IMR-90 (cell line): ENCODE measurements at regions not wholly inside any gene's neighbourhood (a gene's known extent, or its start where the extent isn't known, plus 50 kb on each side); places are given as distances from the start of the nearest gene placed in this dataset.

Experiments
- ATAC-seq: fragments of 200-7000 bp; cut with Tn5 transposase; 2 replicates; pipeline ENCODE4 v1.9.1; 2020; ENCODE audit warnings: low read depth, mild to moderate bottlenecking, moderate library complexity
- BruUV-seq: library from RNA; stranded (reverse); fragments of 400-500 nt; replicated peaks from 2 replicates; lab custom pipeline; 2021; lab: Mats Ljungman, UMichigan
- CTCF ChIA-PET: fragments of 300-600 bp; formaldehyde crosslinking; extraction: SDS; loops from one replicate; lab custom pipeline; 2021; ENCODE audit warnings: antibody characterized with exemption; lab: Yijun Ruan, JAX
- POLR2A ChIA-PET: fragments of 300-600 bp; sonication (Branson Sonifier 250); formaldehyde crosslinking; loops from one replicate; lab custom pipeline; 2022; ENCODE audit warnings: antibody characterized with exemption; ENCODE audit not compliant: unreplicated experiment; lab: Charles Lee
- DNase-seq: peaks from one replicate; pipeline ENCODE4 v3.0.0; 2013
- H2AFZ ChIP-seq: replicated peaks from 2 replicates; pipeline ENCODE3; 2013; ENCODE audit warnings: low read length, mild to moderate bottlenecking; ENCODE audit not compliant: poor library complexity
- H2AK5ac ChIP-seq: 2 replicates; pipeline ENCODE4 v1.6.1; 2013; ENCODE audit warnings: low read depth, low read length, inconsistent platforms
- H2AK9ac ChIP-seq: replicated peaks from 2 replicates; pipeline ENCODE3; 2013; ENCODE audit warnings: mild to moderate bottlenecking, low read depth, low read length, moderate library complexity; ENCODE audit not compliant: poor library complexity
- H2BK120ac ChIP-seq: 2 replicates; pipeline ENCODE4 v1.6.1; 2013; ENCODE audit warnings: low read depth, low read length, inconsistent platforms
- H2BK15ac ChIP-seq: 3 replicates; pipeline ENCODE4 v1.6.1; 2013; ENCODE audit warnings: low read depth, low read length, inconsistent platforms
- H2BK20ac ChIP-seq: 2 replicates; pipeline ENCODE4 v1.6.1; 2013; ENCODE audit warnings: low read depth, mild to moderate bottlenecking, inconsistent platforms, low read length, moderate library complexity
- H2BK5ac ChIP-seq: 2 replicates; pipeline ENCODE4 v1.6.1; 2013; ENCODE audit warnings: mild to moderate bottlenecking, low read depth, low read length, inconsistent platforms; ENCODE audit not compliant: poor library complexity, severe bottlenecking
- H3K14ac ChIP-seq: replicated peaks from 2 replicates; pipeline ENCODE4 v1.6.1; 2013; ENCODE audit warnings: low read depth, low read length, inconsistent platforms
- H3K18ac ChIP-seq: 2 replicates; pipeline ENCODE4 v1.6.1; 2013; ENCODE audit warnings: low read depth, low read length, control low read depth
- H3K23ac ChIP-seq: 2 replicates; pipeline ENCODE4 v1.6.1; 2013; ENCODE audit warnings: low read depth, low read length, inconsistent platforms
- H3K27ac ChIP-seq: 2 replicates; pipeline ENCODE4 v1.5.1; 2013; ENCODE audit warnings: mild to moderate bottlenecking, control low read depth, low read length; ENCODE audit not compliant: insufficient read depth
- H3K27me3 ChIP-seq: 2 replicates; pipeline ENCODE4 v1.6.1; 2013; ENCODE audit warnings: low read length; ENCODE audit not compliant: control insufficient read depth, insufficient read depth
- H3K36me3 ChIP-seq: 2 replicates; pipeline ENCODE4 v1.6.1; 2013; ENCODE audit warnings: low read length, mixed read lengths; ENCODE audit not compliant: control insufficient read depth, insufficient read depth
- H3K4ac ChIP-seq: 2 replicates; pipeline ENCODE4 v1.6.1; 2013; ENCODE audit warnings: low read depth, low read length, inconsistent platforms
- H3K4me1 ChIP-seq: 2 replicates; pipeline ENCODE4 v1.6.1; 2013; ENCODE audit warnings: low read length, mixed read lengths; ENCODE audit not compliant: control insufficient read depth, insufficient read depth
- H3K4me2 ChIP-seq: 2 replicates; pipeline ENCODE4 v1.6.1; 2013; ENCODE audit warnings: low read depth, mild to moderate bottlenecking, control low read depth, low read length, moderate library complexity
- H3K4me3 ChIP-seq: 2 replicates; pipeline ENCODE4 v1.5.1; 2013; ENCODE audit warnings: low read depth, mild to moderate bottlenecking, control low read depth, low read length, moderate library complexity; ENCODE audit not compliant: insufficient read depth
- H3K56ac ChIP-seq: 2 replicates; pipeline ENCODE4 v1.6.1; 2013; ENCODE audit warnings: low read length, inconsistent platforms; ENCODE audit not compliant: insufficient read depth; ENCODE audit errors: extremely low read depth
- H3K79me1 ChIP-seq, 2 experiments: 2 replicates each; pipeline ENCODE4 v1.6.1; 2013; ENCODE audit warnings: low read length in 2 of 2, inconsistent platforms in 1 of 2, low read depth in 1 of 2
- H3K9ac ChIP-seq: 2 replicates; pipeline ENCODE4 v1.6.1; 2013; ENCODE audit warnings: low read depth, low read length, control low read depth
- H3K9me1 ChIP-seq: 2 replicates; pipeline ENCODE4 v1.6.1; 2013; ENCODE audit warnings: low read length, inconsistent platforms; ENCODE audit not compliant: insufficient read depth
- H3K9me3 ChIP-seq: 2 replicates; pipeline ENCODE4 v1.6.1; 2013; ENCODE audit warnings: low read length; ENCODE audit not compliant: control insufficient read depth, insufficient read depth
- H4K20me1 ChIP-seq: 2 replicates; pipeline ENCODE4 v1.6.1; 2013; ENCODE audit warnings: low read length, inconsistent platforms; ENCODE audit not compliant: insufficient read depth
- H4K5ac ChIP-seq: 2 replicates; pipeline ENCODE4 v1.6.1; 2013; ENCODE audit warnings: mild to moderate bottlenecking, low read depth, low read length, control low read depth
- H4K8ac ChIP-seq, 2 experiments: 2 replicates each; pipeline ENCODE4 v1.6.1; 2013; ENCODE audit warnings: low read depth in 2 of 2, low read length in 2 of 2, control low read depth in 1 of 2, inconsistent platforms in 1 of 2
- H4K91ac ChIP-seq: 2 replicates; pipeline ENCODE4 v1.6.1; 2013; ENCODE audit warnings: low read depth, low read length, inconsistent platforms; ENCODE audit not compliant: insufficient read depth
- BHLHE40 ChIP-seq: fragments of 150-350 bp; IDR thresholded peaks from 2 replicates; pipeline ENCODE4 v1.6.1; 2016; ENCODE audit warnings: mild to moderate bottlenecking, low read depth, low read length
- CEBPB ChIP-seq: IDR thresholded peaks from 2 replicates; pipeline ENCODE4 v1.6.1; 2012; ENCODE audit warnings: low read depth, low read length, improper control_type of control experiment
- CHD1 ChIP-seq: IDR thresholded peaks from 2 replicates; pipeline ENCODE4 v1.6.1; 2012; ENCODE audit warnings: low read depth, low read length, improper control_type of control experiment
- FOS ChIP-seq: fragments of 150-350 bp; IDR thresholded peaks from 2 replicates; pipeline ENCODE4 v1.6.1; 2016; ENCODE audit warnings: low read depth, low read length
- MAFK ChIP-seq: IDR thresholded peaks from 2 replicates; pipeline ENCODE4 v1.6.1; 2012; ENCODE audit warnings: low read depth, low read length, improper control_type of control experiment
- MAZ ChIP-seq: IDR thresholded peaks from 2 replicates; pipeline ENCODE4 v1.6.1; 2012; ENCODE audit warnings: low read depth, mild to moderate bottlenecking, low read length, improper control_type of control experiment, moderate library complexity, borderline replicate concordance
- MXI1 ChIP-seq: IDR thresholded peaks from 2 replicates; pipeline ENCODE4 v1.6.1; 2012; ENCODE audit warnings: low read depth, mild to moderate bottlenecking, low read length, moderate library complexity, borderline replicate concordance
- NFE2L2 ChIP-seq: fragments of 150-350 bp; IDR thresholded peaks from 2 replicates; pipeline ENCODE4 v1.6.1; 2016; ENCODE audit warnings: low read depth, mild to moderate bottlenecking, low read length
- POLR2A ChIP-seq: IDR thresholded peaks from 2 replicates; pipeline ENCODE4 v1.6.1; 2012; ENCODE audit warnings: mild to moderate bottlenecking, low read depth, low read length
- RAD21 ChIP-seq: IDR thresholded peaks from 2 replicates; pipeline ENCODE4 v1.6.1; 2012; ENCODE audit warnings: low read length, improper control_type of control experiment
- RCOR1 ChIP-seq: IDR thresholded peaks from 2 replicates; pipeline ENCODE4 v1.6.1; 2012; ENCODE audit warnings: mild to moderate bottlenecking, low read length, improper control_type of control experiment; ENCODE audit not compliant: insufficient replicate concordance
- RFX5 ChIP-seq: IDR thresholded peaks from 2 replicates; pipeline ENCODE4 v1.8.0; 2012; ENCODE audit warnings: low read depth, mild to moderate bottlenecking, low read length, moderate library complexity
- SMC3 ChIP-seq: fragments of 150-350 bp; IDR thresholded peaks from 2 replicates; pipeline ENCODE4 v1.6.1; 2016; ENCODE audit warnings: low read depth, mild to moderate bottlenecking, antibody characterized with exemption, low read length, moderate library complexity
- WGBS, 2 experiments: methylation state at CpG; one replicate each; pipeline versions ENCODE4 v1.1.5 to v1.1.7; 2013; ENCODE audit warnings: missing lambda C conversion rate in 2 of 2; ENCODE audit not compliant: insufficient read length in 1 of 2; ENCODE audit errors: extremely low coverage in 2 of 2; 5-methylcytosine and 5-hydroxymethylcytosine counted together
- dilution Hi-C: fragments of 300-500 bp; cut with HindIII; formaldehyde crosslinking; loops from one replicate; pipeline ENCODE4 v1.14.3; 2018; ENCODE audit warnings: low sequenced_read_pairs; ENCODE audit not compliant: unreplicated experiment
- in situ Hi-C: fragments of 300-500 bp; cut with MboI; formaldehyde crosslinking; loops from 3 replicates; pipeline ENCODE4 v1.14.3; 2019; ENCODE audit warnings: low sequenced_read_pairs, inconsistent platforms, mixed read lengths
- intact Hi-C: fragments of 100-400 bp; cut with micrococcal nuclease; formaldehyde crosslinking; loops from 2 replicates; pipeline ENCODE4 v1.10.0; 2022
- TF ChIP-seq, protein P1 (sequence below): fragments of 150-350 bp; IDR thresholded peaks from 2 replicates; pipeline ENCODE4 v1.6.1; 2017; ENCODE audit warnings: mild to moderate bottlenecking, antibody characterized with exemption, low read length, low read depth
- TF ChIP-seq, protein P2 (sequence below): fragments of 150-350 bp; IDR thresholded peaks from 2 replicates; pipeline ENCODE4 v1.6.1; 2016; ENCODE audit warnings: low read depth, mild to moderate bottlenecking, low read length, moderate library complexity, borderline replicate concordance
- TF ChIP-seq, protein P3 (sequence below): conservative IDR thresholded peaks from 2 replicates; pipeline ENCODE4 v1.5.1; 2012; ENCODE audit warnings: mild to moderate bottlenecking, low read depth, low read length, improper control_type of control experiment

DNA sequence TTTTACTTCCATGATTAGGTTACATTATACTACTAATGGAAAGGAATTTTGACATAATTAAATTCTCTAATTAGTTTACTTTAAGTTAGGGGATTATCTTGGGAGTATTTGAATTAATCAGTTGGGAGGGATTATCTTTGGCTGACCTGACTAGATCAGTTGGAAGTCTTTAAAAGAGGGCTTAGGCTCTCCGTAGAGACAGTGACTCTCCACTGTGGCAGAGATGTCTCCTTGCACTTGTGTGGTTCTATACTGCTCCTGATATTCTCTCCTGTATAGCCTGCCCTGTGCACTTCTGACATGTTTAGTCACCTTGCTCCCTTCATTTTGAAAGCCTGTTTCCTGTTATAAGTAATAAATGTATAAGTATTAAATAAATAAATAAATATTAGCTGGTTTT, 1612.3 kb upstream of the PRR20A start:
- Histone ChIP-seq H3K14ac (no peak overlapping the region), H3K9ac (no peak overlapping the region), H2BK15ac (no peak overlapping the region), H2BK20ac (no peak overlapping the region), H2AK9ac (no peak overlapping the region), H4K20me1 (no peaks in the 10 kb centered on the region), H3K56ac (no peak overlapping the region), H3K27ac (no peak overlapping the region), H2BK5ac (no peak overlapping the region), H3K27me3 (no peaks in the 10 kb centered on the region), H3K4me1 (no peaks in the 10 kb centered on the region), H2BK120ac (no peak overlapping the region), H4K5ac (no peak overlapping the region), H3K4ac (no peak overlapping the region), H2AFZ (no peak overlapping the region), H3K36me3 (no peaks in the 10 kb centered on the region), H3K4me2 (no peak overlapping the region), H3K4me3 (no peak overlapping the region), H3K18ac (no peak overlapping the region), H3K23ac (no peak overlapping the region), H4K91ac (no peak overlapping the region), H4K8ac (no peak overlapping the region), H3K9me1 (no peaks in the 10 kb centered on the region), H3K79me1 (no peaks in the 10 kb centered on the region), H2AK5ac (no peak overlapping the region), H3K9me3 (peaks cover 2% of the 10 kb centered on the region; the same call in 1 of the 2 replicates)
- in situ Hi-C loops = no loop called here
- dilution Hi-C loops = no loop called here
- DNase-seq (no peak), ATAC-seq (no peak)
- ChIA-PET POLR2A (no interaction called here), CTCF (no interaction called here)
- no TSS peak for BruUV-seq
- WGBS, 2 experiments = no CpG with 5 or more reads among the region's 1 CpG
- intact Hi-C loops = no loop called here
- TF ChIP-seq, protein P1, sequence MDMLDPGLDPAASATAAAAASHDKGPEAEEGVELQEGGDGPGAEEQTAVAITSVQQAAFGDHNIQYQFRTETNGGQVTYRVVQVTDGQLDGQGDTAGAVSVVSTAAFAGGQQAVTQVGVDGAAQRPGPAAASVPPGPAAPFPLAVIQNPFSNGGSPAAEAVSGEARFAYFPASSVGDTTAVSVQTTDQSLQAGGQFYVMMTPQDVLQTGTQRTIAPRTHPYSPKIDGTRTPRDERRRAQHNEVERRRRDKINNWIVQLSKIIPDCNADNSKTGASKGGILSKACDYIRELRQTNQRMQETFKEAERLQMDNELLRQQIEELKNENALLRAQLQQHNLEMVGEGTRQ = no peak
- no peak for TF ChIP-seq RCOR1
- no peak for TF ChIP-seq NFE2L2
- TF ChIP-seq, protein P2, sequence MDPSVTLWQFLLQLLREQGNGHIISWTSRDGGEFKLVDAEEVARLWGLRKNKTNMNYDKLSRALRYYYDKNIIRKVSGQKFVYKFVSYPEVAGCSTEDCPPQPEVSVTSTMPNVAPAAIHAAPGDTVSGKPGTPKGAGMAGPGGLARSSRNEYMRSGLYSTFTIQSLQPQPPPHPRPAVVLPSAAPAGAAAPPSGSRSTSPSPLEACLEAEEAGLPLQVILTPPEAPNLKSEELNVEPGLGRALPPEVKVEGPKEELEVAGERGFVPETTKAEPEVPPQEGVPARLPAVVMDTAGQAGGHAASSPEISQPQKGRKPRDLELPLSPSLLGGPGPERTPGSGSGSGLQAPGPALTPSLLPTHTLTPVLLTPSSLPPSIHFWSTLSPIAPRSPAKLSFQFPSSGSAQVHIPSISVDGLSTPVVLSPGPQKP = no peak
- TF ChIP-seq CHD1 = no peak
- TF ChIP-seq RAD21 = no peak
- no peak for TF ChIP-seq MAFK
- no peak for TF ChIP-seq RFX5
- TF ChIP-seq POLR2A = no peak
- no peak for TF ChIP-seq MXI1
- TF ChIP-seq MAZ = no peak
- TF ChIP-seq, protein P3, sequence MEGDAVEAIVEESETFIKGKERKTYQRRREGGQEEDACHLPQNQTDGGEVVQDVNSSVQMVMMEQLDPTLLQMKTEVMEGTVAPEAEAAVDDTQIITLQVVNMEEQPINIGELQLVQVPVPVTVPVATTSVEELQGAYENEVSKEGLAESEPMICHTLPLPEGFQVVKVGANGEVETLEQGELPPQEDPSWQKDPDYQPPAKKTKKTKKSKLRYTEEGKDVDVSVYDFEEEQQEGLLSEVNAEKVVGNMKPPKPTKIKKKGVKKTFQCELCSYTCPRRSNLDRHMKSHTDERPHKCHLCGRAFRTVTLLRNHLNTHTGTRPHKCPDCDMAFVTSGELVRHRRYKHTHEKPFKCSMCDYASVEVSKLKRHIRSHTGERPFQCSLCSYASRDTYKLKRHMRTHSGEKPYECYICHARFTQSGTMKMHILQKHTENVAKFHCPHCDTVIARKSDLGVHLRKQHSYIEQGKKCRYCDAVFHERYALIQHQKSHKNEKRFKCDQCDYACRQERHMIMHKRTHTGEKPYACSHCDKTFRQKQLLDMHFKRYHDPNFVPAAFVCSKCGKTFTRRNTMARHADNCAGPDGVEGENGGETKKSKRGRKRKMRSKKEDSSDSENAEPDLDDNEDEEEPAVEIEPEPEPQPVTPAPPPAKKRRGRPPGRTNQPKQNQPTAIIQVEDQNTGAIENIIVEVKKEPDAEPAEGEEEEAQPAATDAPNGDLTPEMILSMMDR = no peak
- no peak for TF ChIP-seq BHLHE40
- TF ChIP-seq FOS = no peak
- no peak for TF ChIP-seq SMC3
- no peak for TF ChIP-seq CEBPB
